Prostate gland (tissue), 2 donors: ENCODE measurements at regions not wholly inside any gene's neighbourhood (a gene's known extent, or its start where the extent isn't known, plus 50 kb on each side); places are given as distances from the start of the nearest gene placed in this dataset.

ENCODE experiments used
- CTCF ChIP-seq, 4 experiments: fragments of 200-600 bp in 2 of 4; fragments of 450-650 bp in 2 of 4; sonication (generic) in 2 of 4; IDR thresholded peaks; 1 replicate in 3 of 4; 2 replicates in 1 of 4; pipeline ENCODE4 v1.5.1; 2016 to 2019; ENCODE audit warnings: antibody characterized with exemption in 4 of 4, mild to moderate bottlenecking in 2 of 4, moderate library complexity in 2 of 4
- POLR2A ChIP-seq: fragments of 450-650 bp; IDR thresholded peaks from one replicate; pipeline ENCODE4 v1.6.1; 2016; ENCODE audit warnings: antibody characterized with exemption, mild to moderate bottlenecking
- POLR2AphosphoS5 ChIP-seq: sonication (generic); formaldehyde crosslinking; IDR thresholded peaks from one replicate; pipeline ENCODE4 v1.6.1; 2017; ENCODE audit warnings: antibody characterized with exemption

GRCh38 chr2:118654945-118655344 is 192.5 kb downstream of the EN1 start:
- no peak for TF ChIP-seq CTCF (IDR thresholded peaks at IDR 0.05)
- TF ChIP-seq POLR2AphosphoS5 = no peak
- no peak for TF ChIP-seq POLR2A
